Occipital lobe (tissue), 1 donor: ENCODE measurements at regions not wholly inside any gene's neighbourhood (a gene's known extent, or its start where the extent isn't known, plus 50 kb on each side); places are given as distances from the start of the nearest gene placed in this dataset.
"Not testable (repeated sequence)": the region's sequence is repeated elsewhere in the genome, so short reads cannot be mapped to it uniquely, and the experiment has no call there.

Experiments used
- DNase-seq: peaks from one replicate; lab custom pipeline; 2025; lab: John Stamatoyannopoulos, UW

- no peak for DNase-seq
These were observed 1227.9 kb upstream of the SPRY2 start for GRCh38 chr13:81568824-81569223.

GRCh38 chr13:81565849-81566248 is 1224.9 kb upstream of the SPRY2 start:
- no peak for DNase-seq

GRCh38 chr13:81563091-81563490 is 1222.2 kb upstream of the SPRY2 start:
- no peak for DNase-seq

DNA sequence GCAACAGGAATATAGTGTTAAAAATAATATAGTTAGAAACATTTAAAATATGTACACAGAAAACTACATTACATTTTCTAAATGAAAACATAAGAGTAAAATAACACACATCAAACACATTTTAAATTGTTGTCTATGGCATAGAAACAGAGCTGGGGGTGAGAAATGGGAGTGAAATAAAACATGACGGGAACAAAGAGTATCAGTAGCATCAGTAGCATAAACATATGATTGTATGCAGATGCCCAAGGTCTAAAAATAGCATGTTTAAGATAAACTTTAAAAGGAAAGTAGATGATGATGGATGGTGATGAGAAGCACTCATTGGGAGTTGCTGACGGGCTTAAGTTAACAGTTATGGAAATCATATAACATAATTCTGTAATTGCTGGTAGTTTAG is 1221.7 kb upstream of the SPRY2 start:
- DNase-seq = no peak

DNA sequence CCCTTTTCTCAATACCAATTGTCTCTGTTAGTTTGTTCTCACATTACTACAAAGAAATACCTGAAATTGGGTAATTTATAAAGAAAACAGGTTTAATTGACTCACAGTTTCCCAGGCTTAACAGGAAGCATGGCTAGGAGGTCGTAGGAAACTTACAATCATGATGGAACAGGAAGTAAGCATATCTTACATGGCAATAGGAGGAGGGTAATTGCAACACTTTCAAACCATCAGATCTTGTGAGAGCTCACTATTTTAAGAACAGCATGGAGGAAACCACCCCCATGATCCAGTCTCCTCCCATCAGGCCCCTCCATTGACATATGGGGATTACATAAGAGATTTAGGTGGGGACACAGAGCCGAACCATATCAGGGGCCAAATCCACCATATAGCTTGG is 1210.1 kb upstream of the SPRY2 start:
- no peak for DNase-seq

DNA sequence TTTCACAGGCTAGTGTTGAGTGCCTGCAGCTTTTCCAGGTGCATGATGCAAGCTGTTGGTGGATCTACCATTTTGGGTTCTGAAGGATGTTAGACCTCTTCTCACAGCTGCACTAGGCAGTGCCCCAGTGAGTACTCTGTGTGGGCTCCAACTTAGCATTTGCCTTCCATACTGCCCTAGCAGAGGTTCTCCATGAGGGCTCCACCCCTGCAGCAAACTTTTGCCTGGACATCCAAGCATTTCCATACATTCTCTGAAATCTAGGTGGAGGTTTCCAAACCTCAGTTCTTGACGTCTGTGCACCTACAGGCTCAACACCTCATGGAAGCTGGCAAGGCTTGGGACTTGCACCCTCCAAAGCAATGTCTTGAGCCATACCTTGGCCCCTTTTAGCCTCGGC is 1205.4 kb upstream of the SPRY2 start:
- not testable (repeated sequence) for DNase-seq

- DNase-seq = no peak
These were observed 1199.9 kb upstream of the SPRY2 start for GRCh38 chr13:81540777-81541176.

DNA sequence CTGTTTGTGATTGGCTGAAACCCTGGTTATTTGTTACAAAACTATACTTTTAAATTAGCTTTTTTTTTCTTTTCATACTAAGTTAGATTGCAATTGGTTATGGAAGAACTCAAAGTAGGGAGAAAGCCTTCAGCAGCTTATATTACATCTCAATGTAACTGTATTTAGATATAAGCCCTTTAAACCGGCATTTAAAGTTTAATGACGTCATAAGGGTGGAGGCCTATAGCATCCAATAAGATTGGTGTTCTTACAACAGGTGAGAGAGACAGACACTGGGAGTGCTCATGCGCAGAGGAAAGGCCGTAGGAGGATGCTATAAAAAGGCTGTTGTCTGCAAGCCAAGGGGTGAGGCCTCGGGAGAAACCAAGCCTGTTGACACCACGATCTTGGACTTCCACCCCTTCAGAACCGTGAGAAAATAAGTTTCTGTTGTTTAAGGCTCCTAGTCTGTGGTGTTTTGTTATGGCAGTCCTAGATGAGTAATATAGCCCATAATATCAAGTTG is 1198.8 kb upstream of the SPRY2 start:
- no peak for DNase-seq

DNA sequence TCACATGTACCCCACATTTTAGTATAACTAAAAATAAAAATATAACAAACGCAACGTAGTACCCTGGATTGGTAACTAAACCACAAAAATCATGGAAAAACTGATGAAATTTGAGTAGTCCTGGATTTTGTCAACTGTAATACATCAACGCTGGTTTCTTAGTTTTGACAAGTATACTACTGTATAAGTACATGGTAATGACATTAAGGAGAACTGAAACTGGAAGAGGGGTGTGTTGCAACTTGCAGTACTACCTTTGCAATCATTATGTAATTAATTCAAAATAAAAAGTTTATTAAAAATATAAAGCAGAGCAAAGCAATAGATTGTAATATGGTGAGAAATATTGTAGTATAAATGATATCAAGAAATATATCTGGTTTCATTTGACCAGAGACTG is 1158.0 kb upstream of the SPRY2 start:
- DNase-seq = no peak

DNA sequence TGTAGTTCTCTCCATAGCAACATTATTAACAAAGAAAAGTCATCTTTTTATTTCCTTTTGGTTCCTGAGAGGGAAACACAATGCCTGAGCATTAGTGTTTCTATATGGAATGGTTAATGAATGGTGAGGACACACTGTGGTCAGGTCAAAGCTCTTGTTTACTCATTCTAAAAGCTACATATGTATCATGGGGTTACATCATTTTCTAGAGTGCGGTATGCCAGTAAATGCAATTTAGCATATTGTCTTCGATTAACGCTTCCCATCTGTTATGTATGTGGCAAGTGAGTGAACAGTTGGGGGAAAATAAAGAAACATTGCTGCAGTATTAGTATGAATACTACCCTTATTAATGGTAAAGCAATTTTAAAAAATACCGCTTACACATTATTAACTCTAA is 1152.2 kb upstream of the SPRY2 start:
- no peak for DNase-seq

DNA sequence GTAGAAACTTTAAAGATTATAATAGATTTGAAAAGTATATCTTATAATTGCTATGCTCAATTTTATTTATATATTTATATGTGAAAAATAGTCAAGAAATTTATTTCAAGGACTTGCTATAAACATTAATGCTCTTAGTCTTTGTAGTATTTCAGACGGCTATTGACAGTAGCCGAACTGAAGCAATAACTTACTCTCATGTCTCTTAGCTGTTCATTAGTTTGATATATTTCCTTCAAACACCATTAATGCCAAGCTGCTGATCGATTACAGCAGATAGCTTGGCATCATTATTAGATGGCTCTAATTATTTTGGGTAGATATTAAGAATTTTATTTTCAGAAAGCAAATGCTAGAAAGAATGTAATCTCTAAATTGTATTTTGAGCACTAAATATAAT is 1151.5 kb upstream of the SPRY2 start:
- DNase-seq = no peak

DNA sequence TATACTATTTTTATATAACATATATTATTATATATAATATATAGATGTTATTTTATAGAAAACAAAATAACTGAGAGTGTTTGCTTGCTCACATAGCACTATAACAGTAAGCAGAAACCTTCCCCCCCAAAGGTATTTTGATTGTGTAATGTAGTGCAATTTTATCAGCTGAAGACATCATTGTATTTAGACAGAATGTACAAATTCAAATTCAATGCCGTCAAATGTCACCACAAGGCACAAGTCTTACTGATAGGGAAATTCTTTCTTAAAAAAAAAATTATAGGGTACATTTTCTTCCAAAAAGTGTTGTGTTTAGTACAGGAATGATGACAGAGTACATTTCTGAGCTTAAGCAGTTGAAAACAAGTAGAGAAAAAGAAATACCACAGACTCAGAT is 1147.1 kb upstream of the SPRY2 start:
- DNase-seq = no peak

DNA sequence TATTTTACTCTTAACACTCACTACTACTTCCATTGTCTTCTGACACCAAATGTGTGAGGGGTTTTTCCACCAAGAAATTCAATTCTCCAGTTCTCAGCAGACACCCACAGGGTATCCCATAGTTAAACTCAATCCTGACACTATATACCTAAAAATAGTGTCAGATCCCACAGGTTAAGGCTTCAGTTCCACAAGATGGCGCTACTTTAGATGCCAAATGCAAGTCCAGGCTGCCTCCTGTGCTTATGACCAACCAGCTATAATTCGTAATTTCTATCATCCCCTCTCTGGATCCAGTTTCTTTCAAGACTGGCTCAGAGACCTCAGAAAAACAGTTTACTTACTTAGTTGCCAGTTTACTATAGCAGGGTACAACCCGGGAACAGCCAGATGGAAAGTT is 1146.2 kb upstream of the SPRY2 start:
- no peak for DNase-seq

- no peak for DNase-seq
These were observed 1139.7 kb upstream of the SPRY2 start for GRCh38 chr13:81480634-81481033.

GRCh38 chr13:81473366-81473899 is 1132.5 kb upstream of the SPRY2 start:
- DNase-seq = no peak

DNA sequence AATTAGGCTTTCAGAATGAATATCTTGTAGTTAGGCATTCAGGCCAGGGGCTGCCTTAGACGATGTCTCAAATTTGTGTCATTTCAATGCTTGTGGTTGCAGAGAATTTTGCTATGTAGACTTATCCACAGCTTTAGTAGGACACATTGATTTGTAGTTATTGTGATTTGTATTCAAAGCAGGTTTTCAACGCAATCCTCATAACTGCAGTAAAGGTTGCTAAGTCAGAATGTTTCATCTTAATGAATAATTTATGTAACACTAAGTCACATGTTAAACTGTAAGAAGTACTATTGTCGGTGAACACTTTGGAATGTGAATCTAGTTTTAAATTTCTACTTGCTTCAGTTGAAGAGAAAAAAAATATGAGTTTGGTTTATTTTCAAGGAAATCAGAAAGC is 1117.2 kb upstream of the SPRY2 start:
- no peak for DNase-seq

DNA sequence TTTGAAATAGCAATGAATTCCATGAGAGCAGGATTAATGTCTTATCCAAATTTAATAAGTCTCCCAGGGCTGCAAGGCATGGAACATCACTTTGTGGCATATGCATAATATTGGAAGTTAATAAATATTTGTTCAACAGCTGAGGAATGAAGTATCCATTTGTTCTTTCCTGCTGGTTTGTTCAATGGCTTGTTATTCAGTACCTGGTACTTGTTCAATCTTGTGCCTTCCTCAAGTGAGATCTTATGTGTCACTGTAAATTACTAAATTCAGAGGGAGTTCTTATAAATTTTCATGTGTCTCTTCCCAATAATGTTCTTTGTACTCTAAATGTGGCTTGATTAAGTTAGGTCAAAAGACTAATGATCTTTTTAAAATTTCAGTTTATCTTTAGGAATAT is 1105.5 kb upstream of the SPRY2 start:
- no peak for DNase-seq

DNA sequence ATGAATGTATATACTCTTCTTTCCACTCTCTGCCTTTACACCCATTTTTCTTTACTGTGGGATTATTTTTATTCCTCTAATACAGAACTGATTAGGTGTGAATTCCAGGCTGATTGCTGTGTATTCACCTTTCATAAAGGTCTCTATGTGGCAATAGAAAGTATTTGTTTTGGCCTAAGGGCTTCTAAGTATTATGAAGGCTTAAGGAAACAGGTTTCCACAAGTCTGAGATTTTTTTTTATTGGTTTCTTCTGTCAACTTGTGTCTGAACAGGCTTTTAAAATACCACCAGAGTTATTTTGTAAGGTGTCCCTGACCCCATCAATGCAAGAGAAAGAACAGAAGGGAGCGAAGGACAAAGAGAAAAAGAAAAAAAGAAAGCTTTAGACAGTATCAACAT is 1102.0 kb upstream of the SPRY2 start:
- DNase-seq = no peak

DNA sequence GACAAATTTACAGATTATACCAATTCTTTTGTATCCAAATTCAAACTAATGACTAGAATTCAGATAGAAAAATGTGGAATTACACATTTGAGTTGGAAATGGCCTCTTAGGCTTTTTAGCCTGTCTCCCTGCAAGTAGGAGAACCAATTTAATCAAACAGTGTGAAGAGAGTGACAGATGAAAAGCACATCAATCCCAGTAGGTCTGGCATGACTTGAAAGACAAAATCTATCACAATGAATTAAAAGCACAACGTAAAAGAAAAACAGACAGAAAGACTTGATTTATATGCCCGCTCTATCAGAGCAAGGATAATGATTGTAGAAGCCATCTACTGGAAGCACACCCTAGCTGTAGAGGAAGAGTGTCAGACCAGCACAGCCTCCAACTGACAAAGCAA is 1084.4 kb upstream of the SPRY2 start:
- no peak for DNase-seq

DNA sequence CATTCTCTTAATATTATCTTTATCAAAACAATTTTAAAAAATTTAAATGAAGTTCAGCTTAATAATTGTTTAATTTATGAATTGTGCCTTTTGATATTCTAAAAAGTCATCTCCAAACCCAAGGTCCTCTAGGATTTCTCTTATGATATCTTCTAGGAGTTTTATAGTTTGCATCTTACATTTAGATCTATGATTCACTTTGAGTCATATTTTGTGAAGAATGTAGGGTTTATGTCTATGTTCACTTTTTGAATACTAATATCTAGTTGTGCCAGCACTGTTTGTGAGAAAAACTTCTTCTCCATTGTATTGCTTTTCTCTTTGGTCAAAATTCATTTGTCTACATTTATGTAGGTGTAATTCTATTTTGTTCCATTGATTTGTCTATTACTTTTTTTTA is 1068.4 kb upstream of the SPRY2 start:
- no peak for DNase-seq

GRCh38 chr13:81408647-81409046 is 1067.7 kb upstream of the SPRY2 start:
- no peak for DNase-seq

- DNase-seq = no peak
These were observed 1065.8 kb upstream of the SPRY2 start for GRCh38 chr13:81406639-81407292.

- DNase-seq = no peak
These were observed 1065.1 kb upstream of the SPRY2 start for GRCh38 chr13:81406022-81406421.

- DNase-seq = no peak
These were observed 1055.3 kb upstream of the SPRY2 start for GRCh38 chr13:81396192-81396591.
